HEK293T (cell line): ENCODE measurements at regions not wholly inside any gene's neighbourhood (a gene's known extent, or its start where the extent isn't known, plus 50 kb on each side); places are given as distances from the start of the nearest gene placed in this dataset.
"Not testable (repeated sequence)": the region's sequence is repeated elsewhere in the genome, so short reads cannot be mapped to it uniquely, and the experiment has no call there.

ENCODE experiments used
- CTCF ChIA-PET: fragments of 350-600 bp; formaldehyde crosslinking; extraction: SDS; loops from one replicate; lab custom pipeline; 2021; ENCODE audit warnings: antibody characterized with exemption, inconsistent platforms; lab: Yijun Ruan, JAX
- POLR2A ChIA-PET: fragments of 350-600 bp; formaldehyde crosslinking; extraction: SDS; loops from one replicate; lab custom pipeline; 2020; ENCODE audit warnings: antibody characterized with exemption, inconsistent platforms; lab: Yijun Ruan, JAX
- DNase-seq: peaks from one replicate; pipeline ENCODE4 v3.0.0; 2012; ENCODE audit warnings: mixed read lengths; ENCODE audit errors: extremely low spot score
- ARNT ChIP-seq: fragments of 450-650 bp; IDR thresholded peaks from 2 replicates; pipeline ENCODE4 v1.6.1; 2017; ENCODE audit warnings: mild to moderate bottlenecking
- BHLHE40 ChIP-seq: fragments of 450-650 bp; IDR thresholded peaks from 2 replicates; pipeline ENCODE4 v1.6.1; 2016; ENCODE audit warnings: mild to moderate bottlenecking, moderate library complexity, borderline replicate concordance
- CTBP1 ChIP-seq: fragments of 450-650 bp; IDR thresholded peaks from 2 replicates; pipeline ENCODE4 v1.6.1; 2016; ENCODE audit warnings: borderline replicate concordance
- ELF4 ChIP-seq: fragments of 450-650 bp; IDR thresholded peaks from 2 replicates; pipeline ENCODE4 v1.6.1; 2017; ENCODE audit warnings: antibody characterized with exemption
- FOXA1 ChIP-seq: fragments of 450-650 bp; IDR thresholded peaks from 2 replicates; pipeline ENCODE4 v1.6.1; 2016; ENCODE audit warnings: mild to moderate bottlenecking
- FOXK2 ChIP-seq: fragments of 450-650 bp; IDR thresholded peaks from 2 replicates; pipeline ENCODE4 v1.6.1; 2016; ENCODE audit warnings: mild to moderate bottlenecking
- FOXM1 ChIP-seq: fragments of 450-650 bp; IDR thresholded peaks from 2 replicates; pipeline ENCODE4 v1.6.1; 2017; ENCODE audit warnings: mild to moderate bottlenecking, borderline replicate concordance
- HDGF ChIP-seq: fragments of 450-650 bp; IDR thresholded peaks from 2 replicates; pipeline ENCODE4 v1.6.1; 2017; ENCODE audit warnings: antibody characterized with exemption, borderline replicate concordance
- L3MBTL2 ChIP-seq: fragments of 450-650 bp; conservative IDR thresholded peaks from 2 replicates; pipeline ENCODE4 v1.6.1; 2016; ENCODE audit warnings: mild to moderate bottlenecking
- LEF1 ChIP-seq: fragments of 450-650 bp; IDR thresholded peaks from 2 replicates; pipeline ENCODE4 v1.6.1; 2017; ENCODE audit warnings: mild to moderate bottlenecking, borderline replicate concordance
- NFRKB ChIP-seq: fragments of 450-650 bp; IDR thresholded peaks from 2 replicates; pipeline ENCODE4 v1.6.1; 2016; ENCODE audit warnings: mild to moderate bottlenecking, moderate library complexity
- SP1 ChIP-seq: fragments of 450-650 bp; IDR thresholded peaks from 2 replicates; pipeline ENCODE4 v1.6.1; 2017
- SUZ12 ChIP-seq: fragments of 450-650 bp; IDR thresholded peaks from 2 replicates; pipeline ENCODE4 v1.6.1; 2016; ENCODE audit warnings: mild to moderate bottlenecking
- TARDBP ChIP-seq: fragments of 450-650 bp; IDR thresholded peaks from 2 replicates; pipeline ENCODE4 v1.6.1; 2016
- ZNF384 ChIP-seq: fragments of 450-650 bp; IDR thresholded peaks from 2 replicates; pipeline ENCODE4 v1.6.1; 2016
- TF ChIP-seq, protein P1 (sequence below): fragments of 450-650 bp; IDR thresholded peaks from 2 replicates; pipeline ENCODE4 v1.6.1; 2016

DNA sequence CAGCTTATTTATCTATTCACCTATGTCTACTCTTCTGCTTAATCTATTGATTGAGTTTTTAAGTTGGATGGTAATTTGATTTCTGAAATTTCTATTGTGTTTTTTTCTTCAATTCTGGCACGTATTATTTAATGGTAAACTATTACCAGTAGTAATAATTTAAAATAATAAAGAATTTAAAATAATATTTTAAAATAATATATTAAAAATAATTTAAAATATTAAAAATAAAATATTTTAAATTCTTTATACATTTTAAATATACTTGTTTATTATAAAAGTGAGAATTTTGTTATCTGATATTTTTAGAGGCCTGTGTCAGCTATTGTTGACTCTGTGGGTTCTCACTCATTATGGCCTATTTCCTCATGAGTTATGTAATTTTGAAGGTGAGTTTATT, 100.7 kb upstream of the SPATA16 start:
- CTCF ChIA-PET = no interaction called here

DNA sequence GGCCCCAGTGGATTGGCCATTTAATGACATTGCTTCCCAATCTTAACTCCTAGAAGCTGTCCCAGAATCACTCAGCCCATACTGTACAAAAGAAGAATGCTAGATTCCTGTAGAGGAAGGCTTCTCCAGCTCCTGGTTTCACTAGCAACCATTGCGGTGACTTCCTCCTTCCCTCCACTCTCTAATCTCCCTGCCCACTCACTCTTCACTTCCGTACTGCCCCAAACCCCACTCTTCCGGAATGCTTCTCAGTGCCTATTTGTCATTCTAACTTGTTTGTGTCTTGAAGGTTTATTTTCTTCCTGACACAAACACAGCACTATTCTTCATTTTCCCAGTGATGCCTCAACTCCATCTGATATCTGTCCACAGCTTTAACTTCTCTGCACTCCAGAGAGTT, 97.1 kb upstream of the SPATA16 start:
- DNase-seq = no peak
- ChIA-PET CTCF (no interaction called here), POLR2A (no interaction called here)
- TF ChIP-seq, protein P1, sequence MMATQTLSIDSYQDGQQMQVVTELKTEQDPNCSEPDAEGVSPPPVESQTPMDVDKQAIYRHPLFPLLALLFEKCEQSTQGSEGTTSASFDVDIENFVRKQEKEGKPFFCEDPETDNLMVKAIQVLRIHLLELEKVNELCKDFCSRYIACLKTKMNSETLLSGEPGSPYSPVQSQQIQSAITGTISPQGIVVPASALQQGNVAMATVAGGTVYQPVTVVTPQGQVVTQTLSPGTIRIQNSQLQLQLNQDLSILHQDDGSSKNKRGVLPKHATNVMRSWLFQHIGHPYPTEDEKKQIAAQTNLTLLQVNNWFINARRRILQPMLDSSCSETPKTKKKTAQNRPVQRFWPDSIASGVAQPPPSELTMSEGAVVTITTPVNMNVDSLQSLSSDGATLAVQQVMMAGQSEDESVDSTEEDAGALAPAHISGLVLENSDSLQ = no peak
- TF ChIP-seq FOXK2 (no peak), CTBP1 (no peak), NFRKB (no peak), BHLHE40 (no peak), SUZ12 (no peak), FOXM1 (no peak), L3MBTL2 (no peak), FOXA1 (no peak), ELF4 (no peak)

More for the DNA sequence above, 100.7 kb upstream of the SPATA16 start:
- no peak for DNase-seq
- POLR2A ChIA-PET = no interaction called here
- TF ChIP-seq FOXK2 = no peak
- TF ChIP-seq FOXA1 = no peak
- TF ChIP-seq ELF4 = no peak
- no peak for TF ChIP-seq SP1
- TF ChIP-seq, protein P1 = no peak

DNA sequence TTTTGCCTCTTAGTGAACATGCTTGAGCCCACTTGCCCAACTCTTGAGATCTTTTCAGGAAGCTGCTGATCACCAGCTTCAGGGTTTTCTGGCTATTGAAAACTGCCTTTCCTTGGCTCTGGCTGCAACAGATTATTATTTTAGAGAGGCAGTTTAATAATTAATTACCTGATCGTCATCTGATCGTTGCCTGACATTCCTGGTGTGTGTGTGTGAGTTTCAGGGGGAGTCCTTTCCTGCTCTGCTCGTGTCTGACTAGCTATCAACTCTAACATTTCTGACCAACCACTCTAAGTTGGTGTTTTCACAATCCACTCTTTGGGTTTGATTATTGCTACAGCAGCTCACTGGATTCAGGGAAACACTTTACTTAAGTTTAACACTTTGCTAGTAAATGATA, 84.3 kb upstream of the SPATA16 start:
- no peak for DNase-seq
- ChIA-PET CTCF (no interaction called here), POLR2A (no interaction called here)
- TF ChIP-seq FOXA1 (no peak), HDGF (no peak), TARDBP (no peak)

DNA sequence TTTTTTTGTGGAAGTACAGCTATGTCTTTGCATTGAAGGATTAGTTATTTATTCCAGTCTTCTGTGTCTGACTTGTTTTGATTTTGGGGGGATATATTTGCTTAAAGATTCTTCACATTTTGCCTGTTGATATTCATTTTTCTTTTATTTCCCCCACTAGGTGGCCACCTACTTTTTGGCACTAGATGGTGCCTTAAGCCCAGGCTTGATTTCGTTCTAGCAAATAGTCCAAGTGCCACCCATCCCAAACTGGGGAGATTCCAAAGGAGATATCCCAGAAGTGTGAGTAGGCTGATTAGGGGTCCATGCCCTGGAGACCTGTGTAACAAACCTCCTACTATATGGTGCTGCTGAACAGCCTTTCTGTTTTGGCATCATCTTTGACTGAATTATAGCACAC, 80.0 kb upstream of the SPATA16 start:
- POLR2A ChIA-PET = no interaction called here
- TF ChIP-seq FOXA1 (no peak), HDGF (no peak), ARNT (no peak), CTBP1 (no peak), TARDBP (no peak), SUZ12 (no peak), L3MBTL2 (no peak), FOXK2 (no peak), ELF4 (no peak), NFRKB (no peak), BHLHE40 (no peak), FOXM1 (no peak), LEF1 (no peak), SP1 (no peak)
- TF ChIP-seq, protein P1 = no peak
- peak; percentile 13 for DNase-seq
- CTCF ChIA-PET = no interaction called here

DNA sequence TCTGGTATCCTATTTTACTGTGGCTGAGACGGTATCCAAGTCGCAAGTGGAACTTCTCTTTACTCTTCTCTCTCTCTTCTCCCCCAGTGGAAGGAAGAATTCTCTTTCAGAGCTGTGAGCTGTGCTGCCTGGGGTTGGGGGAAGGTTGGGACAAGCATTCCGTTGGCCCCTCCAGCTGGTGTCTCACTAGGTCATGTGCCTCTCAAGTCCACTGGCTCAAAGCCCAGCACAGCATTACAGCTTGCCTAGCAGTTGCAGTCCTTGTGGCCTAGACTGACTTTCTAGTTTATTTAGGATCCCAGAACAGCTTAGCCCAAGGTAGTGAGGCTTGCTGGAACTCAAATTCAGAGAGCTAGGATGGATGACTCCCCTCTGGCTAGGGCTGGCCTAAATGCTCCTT, 76.1 kb upstream of the SPATA16 start:
- no peak for DNase-seq
- no peak for TF ChIP-seq SP1
- no peak for TF ChIP-seq L3MBTL2
- no peak for TF ChIP-seq TARDBP
- CTCF ChIA-PET = no interaction called here
- POLR2A ChIA-PET = no interaction called here

DNA sequence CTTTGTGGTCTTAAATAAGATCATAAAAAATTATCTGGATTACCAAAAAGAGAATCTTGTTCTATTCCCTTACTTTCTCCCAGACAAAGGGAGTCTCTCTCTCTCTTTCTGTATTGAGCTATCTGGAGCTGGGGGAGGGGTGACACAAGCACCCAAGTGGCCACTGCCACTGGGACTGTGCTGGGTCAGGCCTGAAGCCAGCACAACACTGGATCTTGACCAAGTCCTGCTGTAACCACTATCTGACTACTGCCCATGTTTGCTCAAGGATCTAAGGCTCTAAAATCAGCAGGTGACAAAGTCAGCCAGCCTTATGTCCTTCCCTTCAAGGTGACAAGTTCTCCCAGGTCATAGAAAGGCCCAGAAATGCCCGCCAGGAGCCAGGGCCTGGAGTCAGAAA, 75.0 kb upstream of the SPATA16 start:
- no peak for TF ChIP-seq SUZ12
- DNase-seq = no peak
- ChIA-PET CTCF (no interaction called here), POLR2A (no interaction called here)

DNA sequence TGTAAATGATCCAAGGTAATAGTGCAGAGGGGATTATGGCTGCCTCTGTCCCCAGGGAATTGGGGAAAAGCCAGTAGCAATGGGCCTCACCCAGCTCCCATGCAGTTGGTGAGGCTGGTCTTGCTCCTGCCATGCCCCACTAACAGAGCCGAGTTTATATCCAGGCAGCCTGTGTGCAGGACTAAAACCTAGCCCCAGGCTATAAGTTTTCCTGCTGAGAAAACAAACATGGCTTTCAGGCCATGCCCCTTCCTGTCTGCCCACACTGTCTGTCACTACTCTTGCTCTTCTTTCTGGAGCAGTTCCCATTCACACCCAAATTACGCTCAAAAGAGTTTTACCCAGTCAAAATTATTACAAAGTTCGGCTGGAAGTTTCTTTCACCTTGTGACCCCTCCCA, 73.5 kb upstream of the SPATA16 start:
- POLR2A ChIA-PET = no interaction called here
- CTCF ChIA-PET = no interaction called here
- TF ChIP-seq CTBP1 (no peak), FOXK2 (no peak), FOXA1 (no peak), LEF1 (no peak), NFRKB (no peak)
- peak; percentile 7 for DNase-seq

DNA sequence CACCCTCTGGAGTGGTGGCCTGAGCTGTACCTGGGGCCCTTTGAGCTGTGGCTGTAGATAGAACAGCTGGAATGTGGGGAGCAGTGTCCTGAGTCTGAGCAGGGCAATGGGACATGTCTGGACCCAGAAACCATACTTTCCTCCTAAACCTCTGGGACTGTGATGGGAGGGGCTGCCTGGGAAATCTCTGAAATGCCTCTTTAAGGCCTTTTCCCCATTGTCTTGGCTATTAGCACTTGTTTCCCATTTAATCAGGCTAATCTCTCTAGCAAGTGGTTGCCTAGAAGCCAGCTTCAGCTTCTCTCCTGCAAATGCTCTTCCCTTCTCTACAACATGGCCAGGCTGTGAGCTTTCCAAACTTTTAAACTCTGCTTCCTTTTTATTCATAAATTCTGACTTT, 58.5 kb upstream of the SPATA16 start:
- no peak for DNase-seq
- ChIA-PET CTCF (no interaction called here), POLR2A (no interaction called here)
- TF ChIP-seq LEF1 (no peak), CTBP1 (no peak), FOXM1 (no peak), NFRKB (no peak), SUZ12 (no peak), ZNF384 (no peak), L3MBTL2 (no peak), FOXK2 (no peak), SP1 (no peak), BHLHE40 (no peak), TARDBP (no peak), ARNT (no peak), FOXA1 (no peak), ELF4 (no peak), HDGF (no peak)
- TF ChIP-seq, protein P1 = no peak

DNA sequence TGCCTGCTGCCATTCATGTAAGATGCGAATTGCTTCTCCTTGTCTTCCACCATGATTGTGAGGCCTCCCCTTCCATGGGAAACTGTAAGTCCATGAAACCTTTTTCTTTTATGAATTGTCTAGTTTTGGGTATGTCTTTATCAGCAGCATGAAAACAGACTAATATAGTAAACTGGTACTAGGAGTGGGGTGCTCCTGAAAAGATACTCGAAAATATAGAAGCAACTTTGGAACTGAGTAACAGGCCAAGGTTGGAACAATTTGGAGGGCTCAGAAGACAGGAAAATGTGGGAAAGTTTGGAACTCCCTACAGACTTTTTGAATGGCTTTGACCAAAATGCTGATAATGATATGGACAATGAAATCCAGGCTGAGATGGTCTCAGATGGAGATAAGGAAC, 53.8 kb upstream of the SPATA16 start:
- CTCF ChIA-PET, POLR2A ChIA-PET, DNase-seq: not testable (repeated sequence)
